ENCODE measurements at regions not wholly inside any gene's neighbourhood (a gene's known extent, or its start where the extent isn't known, plus 50 kb on each side); places are given as distances from the start of the nearest gene placed in this dataset.

- no peak for DNase-seq (ENCODE audit: insufficient read length)
- TF ChIP-seq POLR2AphosphoS5 (IDR thresholded peaks at IDR 0.05; ENCODE audit: low read depth, low read length) = no peak
- TF ChIP-seq POLR2A (IDR thresholded peaks at IDR 0.05; ENCODE audit: low read depth, low read length) = no peak
- no peak for TF ChIP-seq TAF1 (IDR thresholded peaks at IDR 0.05; ENCODE audit: borderline replicate concordance, low read depth, low read length)
- no peak for FAIRE-seq
Observed at GRCh38 chr13:72258340-72258981, 391.5 kb upstream of the DACH1 start.

- FAIRE-seq (peak; percentile 56), DNase-seq (ENCODE audit: insufficient read length) (no peak)
- TF ChIP-seq POLR2A (IDR thresholded peaks at IDR 0.05; ENCODE audit: low read depth, low read length) (no peak), TAF1 (IDR thresholded peaks at IDR 0.05; ENCODE audit: borderline replicate concordance, low read depth, low read length) (no peak), POLR2AphosphoS5 (IDR thresholded peaks at IDR 0.05; ENCODE audit: low read depth, low read length) (no peak)
Observed at GRCh38 chr13:72255908-72256307, 388.9 kb upstream of the DACH1 start.

GRCh38 chr13:72253754-72254153 is 386.8 kb upstream of the DACH1 start:
- TF ChIP-seq POLR2AphosphoS5 (IDR thresholded peaks at IDR 0.05; ENCODE audit: low read depth, low read length) = no peak
- DNase-seq (ENCODE audit: insufficient read length) (no peak), FAIRE-seq (no peak)

- DNase-seq (ENCODE audit: insufficient read length) (no peak), FAIRE-seq (no peak)
- TF ChIP-seq POLR2AphosphoS5 (IDR thresholded peaks at IDR 0.05; ENCODE audit: low read depth, low read length) = no peak
- no peak for TF ChIP-seq POLR2A (IDR thresholded peaks at IDR 0.05; ENCODE audit: low read depth, low read length)
- no peak for TF ChIP-seq TAF1 (IDR thresholded peaks at IDR 0.05; ENCODE audit: borderline replicate concordance, low read depth, low read length)
Observed at GRCh38 chr13:72246396-72246795, 379.4 kb upstream of the DACH1 start.

GRCh38 chr13:72244788-72245187 is 377.8 kb upstream of the DACH1 start:
- FAIRE-seq (no peak), DNase-seq (ENCODE audit: insufficient read length) (no peak)
- no peak for TF ChIP-seq TAF1 (IDR thresholded peaks at IDR 0.05; ENCODE audit: borderline replicate concordance, low read depth, low read length)
- no peak for TF ChIP-seq POLR2A (IDR thresholded peaks at IDR 0.05; ENCODE audit: low read depth, low read length)
- TF ChIP-seq POLR2AphosphoS5 (IDR thresholded peaks at IDR 0.05; ENCODE audit: low read depth, low read length) = no peak

- FAIRE-seq (no peak), DNase-seq (ENCODE audit: insufficient read length) (no peak)
- TF ChIP-seq POLR2AphosphoS5 (IDR thresholded peaks at IDR 0.05; ENCODE audit: low read depth, low read length) (no peak), TAF1 (IDR thresholded peaks at IDR 0.05; ENCODE audit: borderline replicate concordance, low read depth, low read length) (no peak), POLR2A (IDR thresholded peaks at IDR 0.05; ENCODE audit: low read depth, low read length) (no peak)
Observed at GRCh38 chr13:72230131-72230530, 363.1 kb upstream of the DACH1 start.

- no peak for TF ChIP-seq POLR2AphosphoS5 (IDR thresholded peaks at IDR 0.05; ENCODE audit: low read depth, low read length)
- TF ChIP-seq POLR2A (IDR thresholded peaks at IDR 0.05; ENCODE audit: low read depth, low read length) = no peak
- no peak for TF ChIP-seq TAF1 (IDR thresholded peaks at IDR 0.05; ENCODE audit: borderline replicate concordance, low read depth, low read length)
- FAIRE-seq (no peak), DNase-seq (ENCODE audit: insufficient read length) (no peak)
Observed at GRCh38 chr13:72229067-72229466, 362.1 kb upstream of the DACH1 start.

GRCh38 chr13:72221276-72221962 is 354.4 kb upstream of the DACH1 start:
- DNase-seq (ENCODE audit: insufficient read length) (no peak), FAIRE-seq (no peak)
- TF ChIP-seq POLR2A (IDR thresholded peaks at IDR 0.05; ENCODE audit: low read depth, low read length) (no peak), TAF1 (IDR thresholded peaks at IDR 0.05; ENCODE audit: borderline replicate concordance, low read depth, low read length) (no peak), POLR2AphosphoS5 (IDR thresholded peaks at IDR 0.05; ENCODE audit: low read depth, low read length) (no peak)

GRCh38 chr13:72218966-72219365 is 352.0 kb upstream of the DACH1 start:
- no peak for DNase-seq (ENCODE audit: insufficient read length)
- FAIRE-seq = no peak
- TF ChIP-seq POLR2AphosphoS5 (IDR thresholded peaks at IDR 0.05; ENCODE audit: low read depth, low read length) = no peak
- no peak for TF ChIP-seq POLR2A (IDR thresholded peaks at IDR 0.05; ENCODE audit: low read depth, low read length)
- no peak for TF ChIP-seq TAF1 (IDR thresholded peaks at IDR 0.05; ENCODE audit: borderline replicate concordance, low read depth, low read length)

- TF ChIP-seq POLR2AphosphoS5 (IDR thresholded peaks at IDR 0.05; ENCODE audit: low read depth, low read length) (no peak), TAF1 (IDR thresholded peaks at IDR 0.05; ENCODE audit: borderline replicate concordance, low read depth, low read length) (no peak), POLR2A (IDR thresholded peaks at IDR 0.05; ENCODE audit: low read depth, low read length) (no peak)
- FAIRE-seq = no peak
- no peak for DNase-seq (ENCODE audit: insufficient read length)
Observed at GRCh38 chr13:72217142-72217541, 350.1 kb upstream of the DACH1 start.

- DNase-seq (ENCODE audit: insufficient read length) = no peak
- TF ChIP-seq TAF1 (IDR thresholded peaks at IDR 0.05; ENCODE audit: borderline replicate concordance, low read depth, low read length) = no peak
- TF ChIP-seq POLR2A (IDR thresholded peaks at IDR 0.05; ENCODE audit: low read depth, low read length) = no peak
- no peak for TF ChIP-seq POLR2AphosphoS5 (IDR thresholded peaks at IDR 0.05; ENCODE audit: low read depth, low read length)
- no peak for FAIRE-seq
Observed at GRCh38 chr13:72208112-72208645, 341.2 kb upstream of the DACH1 start.

- DNase-seq (ENCODE audit: insufficient read length) = no peak
- no peak for FAIRE-seq
Observed at GRCh38 chr13:72205773-72206172, 338.8 kb upstream of the DACH1 start.

More at GRCh38 chr13:72205773-72206172, 338.8 kb upstream of the DACH1 start:
- TF ChIP-seq TAF1 (IDR thresholded peaks at IDR 0.05; ENCODE audit: borderline replicate concordance, low read depth, low read length) (no peak), POLR2AphosphoS5 (IDR thresholded peaks at IDR 0.05; ENCODE audit: low read depth, low read length) (no peak), POLR2A (IDR thresholded peaks at IDR 0.05; ENCODE audit: low read depth, low read length) (no peak)
